ENCODE measurements at regions not wholly inside any gene's neighbourhood (a gene's known extent, or its start where the extent isn't known, plus 50 kb on each side); places are given as distances from the start of the nearest gene placed in this dataset.
"Not testable (repeated sequence)": the region's sequence is repeated elsewhere in the genome, so short reads cannot be mapped to it uniquely, and the experiment has no call there.

DNA sequence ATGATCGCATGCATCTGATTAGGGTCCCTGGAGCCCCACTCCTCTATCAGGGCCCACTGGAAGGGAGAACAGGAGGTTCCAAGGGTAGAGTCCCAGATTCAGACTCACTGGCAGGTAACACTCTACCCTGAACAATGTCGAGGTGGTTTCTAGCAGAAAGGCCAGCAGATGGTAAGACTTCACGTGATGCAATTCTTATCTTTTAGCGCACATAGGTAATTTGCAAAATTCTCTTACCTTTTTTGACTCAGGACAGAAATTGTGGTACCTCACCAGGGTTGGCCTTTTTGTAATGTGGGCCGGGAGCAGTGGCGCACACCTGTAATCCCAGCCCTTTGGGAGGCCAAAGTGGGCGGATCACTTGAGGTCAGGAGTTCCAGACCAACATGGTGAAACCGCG, 228.1 kb upstream of the JARID2 start:
- no peak for DNase-seq (ENCODE audit: low read depth)

GRCh38 chr6:15020119-15020770, 225.6 kb upstream of the JARID2 start:
- no peak for DNase-seq (ENCODE audit: low read depth)

- DNase-seq (ENCODE audit: low read depth): no peak
Measured at GRCh38 chr6:15021074-15021473, 224.8 kb upstream of the JARID2 start.

GRCh38 chr6:15023018-15023417, 222.9 kb upstream of the JARID2 start:
- not testable (repeated sequence) for DNase-seq (ENCODE audit: low read depth)

GRCh38 chr6:15023448-15023847, 222.4 kb upstream of the JARID2 start:
- no peak for DNase-seq (ENCODE audit: low read depth)

DNA sequence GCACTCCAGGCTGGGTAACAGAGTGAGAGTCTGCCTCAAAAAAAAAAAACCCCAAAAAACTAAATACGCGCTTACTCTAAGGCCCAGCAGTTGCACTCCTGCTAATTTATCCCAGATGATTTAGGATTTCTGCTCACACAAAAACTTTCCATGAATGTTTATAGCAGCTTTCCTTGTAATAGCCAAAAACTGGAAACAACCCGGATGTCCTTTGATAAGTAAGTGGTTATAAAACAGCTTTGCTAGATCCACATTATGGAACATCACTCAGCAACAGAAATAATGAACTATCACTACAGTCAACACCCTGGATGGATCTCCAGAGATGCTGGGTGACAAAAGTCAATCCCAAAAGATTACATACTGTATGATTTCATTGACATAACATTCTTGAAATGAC, 220.4 kb upstream of the JARID2 start:
- DNase-seq (ENCODE audit: low read depth): peak; percentile 3

DNA sequence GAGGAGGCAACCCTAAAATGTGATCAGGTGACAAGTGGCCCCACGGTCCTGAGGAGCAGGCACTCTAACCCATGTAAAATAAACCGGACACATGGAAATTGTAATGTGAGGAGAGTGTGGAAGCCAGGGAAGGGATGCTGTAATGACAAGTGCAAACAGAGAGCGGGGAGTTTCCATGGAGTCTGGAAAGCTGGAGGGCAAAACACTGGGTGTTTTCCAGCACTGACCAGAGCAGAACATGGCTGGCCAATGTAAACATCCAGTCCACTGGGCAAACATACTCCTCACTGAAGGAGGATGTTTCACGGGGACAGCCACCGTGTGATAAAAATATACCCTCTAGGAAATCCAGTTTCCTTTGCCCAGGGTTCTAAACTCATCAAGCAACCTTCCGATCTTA, 219.0 kb upstream of the JARID2 start:
- no peak for DNase-seq (ENCODE audit: low read depth)

DNA sequence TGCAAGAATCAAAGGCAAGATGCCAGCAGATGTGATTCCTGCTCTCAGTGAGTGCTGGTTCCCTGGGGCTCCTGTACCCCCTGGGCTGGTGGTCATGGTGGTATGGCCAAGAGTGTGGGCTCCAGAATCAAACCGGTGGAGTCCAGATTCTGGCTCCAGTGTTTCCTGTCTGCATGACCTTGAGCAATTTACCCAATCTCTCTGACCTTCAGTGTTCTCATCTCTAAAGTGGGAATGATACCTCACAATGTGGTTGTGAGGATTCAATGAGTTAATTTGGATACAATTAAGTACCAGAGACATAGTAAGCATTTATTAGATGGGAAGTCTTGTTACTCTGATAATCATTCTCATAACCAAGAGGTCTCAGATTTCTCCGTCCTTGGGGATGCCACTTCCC, 218.4 kb upstream of the JARID2 start:
- no peak for DNase-seq (ENCODE audit: low read depth)

GRCh38 chr6:15032015-15032414, 213.9 kb upstream of the JARID2 start:
- DNase-seq (ENCODE audit: low read depth): no peak

- no peak for DNase-seq (ENCODE audit: low read depth)
Measured at GRCh38 chr6:15033850-15034203, 212.0 kb upstream of the JARID2 start.

DNA sequence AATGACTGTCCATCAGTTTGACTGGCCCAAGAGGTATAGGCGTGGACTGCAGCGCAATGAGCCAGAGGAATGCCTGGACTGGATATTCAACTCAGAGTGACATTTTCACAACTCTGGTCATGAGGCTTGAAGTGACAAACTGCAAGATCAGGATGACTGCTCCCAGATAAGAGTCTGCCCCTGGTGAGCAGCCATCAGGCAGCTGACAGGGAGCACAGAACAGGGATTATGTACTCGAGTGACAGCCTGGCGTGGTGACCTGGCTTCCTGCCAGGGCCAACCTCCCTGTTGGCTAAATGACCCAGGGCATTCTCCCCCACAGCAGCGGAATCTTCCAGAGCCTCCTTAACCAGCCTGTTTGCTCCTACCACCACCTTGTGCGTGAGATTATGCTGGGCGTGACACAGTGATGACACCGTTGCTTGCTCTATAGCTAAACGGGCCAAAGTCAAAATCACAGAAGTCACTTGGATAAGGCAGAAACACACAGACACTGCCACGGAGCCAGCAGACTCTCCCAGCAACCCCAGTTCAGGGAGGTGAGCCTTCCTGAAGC, 209.1 kb upstream of the JARID2 start:
- DNase-seq (ENCODE audit: low read depth): no peak

- DNase-seq (ENCODE audit: low read depth): no peak
Measured at GRCh38 chr6:15037253-15037652, 208.6 kb upstream of the JARID2 start.

DNA sequence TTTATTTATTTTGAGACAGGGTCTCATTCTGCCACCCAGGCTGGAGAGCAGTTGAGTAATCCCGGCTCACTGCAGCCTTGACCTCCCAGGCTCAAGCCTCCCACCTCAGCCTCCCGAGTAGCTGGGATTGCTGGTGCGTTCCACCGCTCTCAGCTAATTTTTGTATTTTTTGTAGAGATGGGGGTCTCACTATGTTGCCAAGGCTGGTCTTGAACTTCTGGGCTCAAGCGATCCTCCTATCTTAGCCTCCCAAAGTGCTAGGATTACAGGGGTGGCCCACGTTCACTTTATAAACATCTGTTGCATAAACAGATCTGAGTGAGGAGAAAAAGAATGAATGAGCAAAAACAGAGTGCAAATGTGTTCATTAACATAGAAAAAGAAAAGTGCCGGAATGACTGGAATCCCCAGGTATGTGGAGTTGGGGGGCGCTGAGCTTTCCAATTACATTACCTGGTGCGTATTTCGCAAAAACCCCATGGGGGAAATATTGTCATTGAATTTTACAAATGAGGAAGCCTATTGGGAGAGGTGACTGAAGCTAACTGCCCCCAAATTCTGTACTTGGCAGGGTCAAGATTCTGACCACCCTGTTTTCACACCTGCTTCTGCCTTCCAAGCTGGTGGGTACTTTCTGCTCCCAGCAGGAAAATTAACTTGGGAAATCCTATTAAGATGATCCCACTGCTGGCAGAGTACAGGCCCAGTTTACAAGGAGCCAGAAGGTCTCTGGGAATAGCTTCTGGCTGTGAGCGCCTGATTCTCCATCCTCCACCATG, 207.7 kb upstream of the JARID2 start:
- no peak for DNase-seq (ENCODE audit: low read depth)

GRCh38 chr6:15039136-15039535, 206.7 kb upstream of the JARID2 start:
- DNase-seq (ENCODE audit: low read depth): no peak

- DNase-seq (ENCODE audit: low read depth): no peak
Measured at GRCh38 chr6:15042938-15043337, 202.9 kb upstream of the JARID2 start.

DNA sequence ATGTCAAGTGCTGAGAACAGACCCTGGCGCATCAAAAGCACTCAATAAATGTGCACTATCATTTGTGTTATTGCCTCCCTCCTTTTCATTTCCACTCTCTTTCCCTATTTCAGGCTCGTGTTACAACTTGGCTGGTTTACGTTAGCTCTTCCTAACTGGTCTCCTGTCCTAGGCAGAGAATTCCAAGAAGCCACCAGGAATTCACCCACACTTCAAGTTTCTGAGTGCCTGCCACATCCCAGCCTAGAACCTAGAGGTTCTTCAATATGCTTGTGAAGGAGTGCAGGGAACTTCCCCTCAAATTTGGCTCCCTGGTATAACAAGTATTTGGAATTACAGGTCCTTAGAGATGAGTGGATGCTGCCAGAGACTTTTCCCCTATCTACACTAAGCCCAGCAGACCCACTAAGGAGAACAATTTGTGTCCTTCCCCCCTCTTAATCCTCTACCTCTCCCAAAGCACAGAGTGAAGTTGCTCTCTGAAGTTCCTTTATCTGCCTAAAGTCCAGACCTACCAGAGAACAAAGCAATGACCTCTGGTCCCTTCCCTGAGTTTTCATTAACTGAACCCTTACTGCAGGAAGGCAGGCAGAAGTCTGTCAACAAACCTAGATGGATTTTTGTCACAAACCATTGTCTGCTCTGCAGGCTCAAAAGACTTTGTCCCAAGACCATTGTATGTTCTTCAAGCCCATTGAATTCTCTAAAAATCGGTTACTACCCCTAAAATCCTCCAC, 201.6 kb upstream of the JARID2 start:
- DNase-seq (ENCODE audit: low read depth): no peak

DNA sequence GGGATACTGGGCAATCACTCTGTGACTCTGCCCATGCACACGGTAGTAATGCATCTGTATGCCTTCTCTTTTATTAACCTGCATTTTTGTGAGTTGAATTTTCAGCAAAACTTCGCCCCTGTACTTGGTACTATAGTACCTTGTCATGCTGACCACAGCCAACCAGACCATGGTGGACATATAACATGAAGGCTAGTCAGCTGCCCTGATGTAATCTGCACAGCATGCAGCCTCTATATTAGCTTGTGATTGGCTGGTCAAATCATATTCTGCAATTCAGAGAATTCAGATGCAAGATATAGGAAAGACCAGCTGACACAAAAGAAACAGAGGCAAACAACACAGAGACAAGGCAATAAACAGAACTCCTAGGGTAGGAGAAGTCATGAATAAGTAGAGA, 200.9 kb upstream of the JARID2 start:
- DNase-seq (ENCODE audit: low read depth): no peak

DNA sequence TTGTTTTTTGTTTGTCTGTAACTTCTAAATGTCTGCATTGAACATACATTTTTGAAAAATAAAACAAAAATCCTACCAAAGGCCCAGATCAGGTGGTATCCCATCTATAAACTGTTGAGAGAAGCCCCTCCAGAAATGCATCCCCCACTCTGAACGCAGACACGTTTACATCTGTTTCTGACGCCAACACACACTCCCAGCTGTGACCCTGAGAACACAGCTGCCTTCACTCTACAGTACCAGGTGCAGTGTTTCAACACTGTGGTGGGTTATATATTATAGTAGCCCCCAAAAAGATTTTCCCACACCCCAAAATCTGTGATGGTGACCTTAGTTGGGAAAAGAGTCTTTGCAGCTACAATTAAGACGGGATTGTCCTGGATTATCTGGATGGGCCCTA, 199.1 kb upstream of the JARID2 start:
- no peak for DNase-seq (ENCODE audit: low read depth)

DNA sequence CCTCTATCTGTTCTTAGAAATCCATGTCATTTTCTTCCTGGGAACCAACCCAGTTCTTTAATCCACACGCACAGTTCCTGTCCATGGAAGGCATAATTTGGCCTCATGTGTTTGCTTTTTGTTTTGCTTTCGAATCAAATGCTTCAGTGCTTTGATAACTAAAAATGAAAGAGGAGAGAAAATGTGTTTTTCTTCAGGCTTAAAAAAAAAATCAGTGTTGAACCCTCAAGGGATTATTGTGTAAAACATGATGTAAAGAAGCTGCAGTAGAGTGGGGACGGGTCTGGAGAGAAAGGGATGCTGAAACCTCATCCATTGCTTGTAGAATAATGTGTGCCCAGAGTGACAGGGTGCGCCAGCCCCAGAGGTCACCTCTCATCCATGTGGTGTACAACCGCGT, 197.5 kb upstream of the JARID2 start:
- no peak for DNase-seq (ENCODE audit: low read depth)

- DNase-seq (ENCODE audit: low read depth): no peak
Measured at GRCh38 chr6:15058200-15059061, 187.4 kb upstream of the JARID2 start.

- DNase-seq (ENCODE audit: low read depth): no peak
Measured at GRCh38 chr6:15061180-15061641, 184.7 kb upstream of the JARID2 start.

Data from GM04504 (cell line).